ENCODE measurements at regions not wholly inside any gene's neighbourhood (a gene's known extent, or its start where the extent isn't known, plus 50 kb on each side); places are given as distances from the start of the nearest gene placed in this dataset.
"Not testable (repeated sequence)": the region's sequence is repeated elsewhere in the genome, so short reads cannot be mapped to it uniquely, and the experiment has no call there.

DNA sequence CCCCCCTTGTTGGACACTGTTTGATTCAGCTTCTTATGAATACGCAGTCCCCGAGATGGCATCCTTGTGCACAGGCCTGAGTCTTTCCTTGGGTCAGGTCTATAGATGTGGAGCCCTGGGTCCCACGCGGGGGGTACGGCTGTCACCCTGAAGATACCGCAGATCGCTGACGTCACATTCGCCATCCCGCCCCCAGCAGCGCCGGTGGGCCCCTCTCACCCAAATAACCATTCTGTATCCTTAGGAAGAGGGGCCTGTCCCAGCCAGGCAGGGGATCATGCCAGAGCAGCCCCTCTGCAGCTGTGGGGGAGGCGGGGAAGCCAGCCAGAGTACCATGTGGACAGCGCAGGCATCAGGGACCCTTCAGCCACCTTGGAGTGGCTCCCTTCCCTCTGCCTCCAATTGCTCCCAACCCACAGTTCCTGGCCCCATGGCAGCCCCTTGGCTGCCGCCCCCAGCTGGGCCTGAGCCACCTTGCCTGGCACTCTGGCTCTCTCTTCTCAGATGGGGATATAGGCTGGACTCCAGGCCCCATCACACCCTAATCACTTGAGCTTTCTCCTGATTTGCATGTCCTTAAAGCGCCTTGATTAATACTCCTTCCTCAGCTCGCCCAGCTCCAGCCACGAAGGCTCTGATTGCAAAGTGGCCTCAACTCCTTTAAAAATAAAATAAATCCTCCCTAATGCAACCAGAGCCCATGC is 189.8 kb downstream of the C9orf50 start:
- TF ChIP-seq, protein P1, sequence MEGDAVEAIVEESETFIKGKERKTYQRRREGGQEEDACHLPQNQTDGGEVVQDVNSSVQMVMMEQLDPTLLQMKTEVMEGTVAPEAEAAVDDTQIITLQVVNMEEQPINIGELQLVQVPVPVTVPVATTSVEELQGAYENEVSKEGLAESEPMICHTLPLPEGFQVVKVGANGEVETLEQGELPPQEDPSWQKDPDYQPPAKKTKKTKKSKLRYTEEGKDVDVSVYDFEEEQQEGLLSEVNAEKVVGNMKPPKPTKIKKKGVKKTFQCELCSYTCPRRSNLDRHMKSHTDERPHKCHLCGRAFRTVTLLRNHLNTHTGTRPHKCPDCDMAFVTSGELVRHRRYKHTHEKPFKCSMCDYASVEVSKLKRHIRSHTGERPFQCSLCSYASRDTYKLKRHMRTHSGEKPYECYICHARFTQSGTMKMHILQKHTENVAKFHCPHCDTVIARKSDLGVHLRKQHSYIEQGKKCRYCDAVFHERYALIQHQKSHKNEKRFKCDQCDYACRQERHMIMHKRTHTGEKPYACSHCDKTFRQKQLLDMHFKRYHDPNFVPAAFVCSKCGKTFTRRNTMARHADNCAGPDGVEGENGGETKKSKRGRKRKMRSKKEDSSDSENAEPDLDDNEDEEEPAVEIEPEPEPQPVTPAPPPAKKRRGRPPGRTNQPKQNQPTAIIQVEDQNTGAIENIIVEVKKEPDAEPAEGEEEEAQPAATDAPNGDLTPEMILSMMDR (IDR thresholded peaks at IDR 0.05; ENCODE audit: poor library complexity, severe bottlenecking): no peak
- DNase-seq (ENCODE audit: low spot score): no peak
- H3K27ac ChIP-seq (ENCODE audit: poor library complexity, severe bottlenecking): no peak overlapping the region
- H3K9me3 ChIP-seq (ENCODE audit: severe bottlenecking): no peaks in the 10 kb centered on the region
- no peak for ATAC-seq (ENCODE audit: low read depth)
- H3K4me3 ChIP-seq (ENCODE audit: severe bottlenecking): no peak overlapping the region
- no peaks in the 10 kb centered on the region for H3K4me1 ChIP-seq (ENCODE audit: insufficient read depth, poor library complexity, severe bottlenecking)
- H3K27me3 ChIP-seq (ENCODE audit: insufficient read depth, poor library complexity, severe bottlenecking): peaks cover under 1% of the 10 kb centered on the region
- no peaks in the 10 kb centered on the region for H3K36me3 ChIP-seq (ENCODE audit: low read depth)

DNA sequence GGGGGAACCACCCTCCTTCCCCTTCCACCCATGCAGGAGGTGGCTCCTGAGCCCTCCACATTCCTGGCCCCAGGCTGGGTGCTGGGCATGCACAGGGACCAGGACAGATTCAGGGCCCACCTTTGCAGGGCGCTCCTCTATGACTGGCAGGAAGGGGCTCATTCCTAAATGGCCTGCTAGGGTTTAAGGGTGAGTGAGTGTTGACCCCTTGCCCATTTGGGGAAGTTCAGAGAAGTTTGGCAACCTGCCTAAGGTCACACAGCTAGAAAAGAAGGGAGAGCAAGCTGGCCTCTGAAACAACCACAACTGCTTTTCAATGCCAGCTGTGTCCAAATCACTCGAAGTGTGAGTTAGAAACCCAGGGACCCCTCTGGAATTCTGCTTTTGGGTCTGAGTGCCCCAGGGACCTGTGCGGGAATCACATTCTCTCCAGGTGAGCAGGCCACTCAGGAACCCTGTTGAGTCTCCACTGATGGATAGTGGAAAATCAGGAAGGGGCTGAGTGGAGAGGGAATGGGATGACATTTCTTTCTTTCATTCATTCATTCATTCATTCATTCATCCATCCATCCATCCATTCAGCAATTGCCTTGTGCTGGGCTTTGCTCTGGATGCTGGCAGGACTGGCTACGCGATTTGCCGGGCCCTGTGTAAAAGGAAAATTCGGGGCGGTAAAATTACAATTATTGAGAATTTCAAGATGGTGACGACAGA is 191.9 kb downstream of the C9orf50 start:
- no peaks in the 10 kb centered on the region for H3K27me3 ChIP-seq (ENCODE audit: insufficient read depth, poor library complexity, severe bottlenecking)
- DNase-seq (ENCODE audit: low spot score) (no peak), ATAC-seq (ENCODE audit: low read depth) (no peak)
- no peak overlapping the region for H3K4me3 ChIP-seq (ENCODE audit: severe bottlenecking)
- TF ChIP-seq, protein P1 (IDR thresholded peaks at IDR 0.05; ENCODE audit: poor library complexity, severe bottlenecking): no peak
- H3K9me3 ChIP-seq (ENCODE audit: severe bottlenecking): no peaks in the 10 kb centered on the region
- H3K36me3 ChIP-seq (ENCODE audit: low read depth): no peaks in the 10 kb centered on the region
- H3K4me1 ChIP-seq (ENCODE audit: insufficient read depth, poor library complexity, severe bottlenecking): no peaks in the 10 kb centered on the region
- no peak overlapping the region for H3K27ac ChIP-seq (ENCODE audit: poor library complexity, severe bottlenecking)

DNA sequence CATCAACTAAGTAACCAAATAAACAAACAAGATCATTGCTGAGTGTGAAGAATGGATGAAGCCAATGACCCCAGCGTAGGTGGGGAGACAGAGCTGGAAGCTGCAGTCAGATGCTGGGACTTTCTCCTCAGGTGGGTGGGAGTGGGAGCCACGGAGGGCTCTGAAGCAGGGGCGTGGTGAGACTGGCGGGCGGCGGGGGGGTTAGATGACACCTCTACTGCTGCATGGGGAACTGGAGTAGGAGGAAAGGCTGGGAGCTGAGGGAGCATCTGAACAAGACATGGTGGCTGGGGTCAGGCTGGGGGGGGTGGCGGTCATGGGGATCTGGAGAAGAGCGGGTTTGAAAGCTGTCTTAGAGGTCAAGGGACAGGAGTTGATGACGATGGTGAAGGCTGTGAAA is 193.8 kb downstream of the C9orf50 start:
- ATAC-seq (ENCODE audit: low read depth) (no peak), DNase-seq (ENCODE audit: low spot score) (no peak)
- Histone ChIP-seq H3K9me3 (ENCODE audit: severe bottlenecking) (no peaks in the 10 kb centered on the region), H3K4me1 (ENCODE audit: insufficient read depth, poor library complexity, severe bottlenecking) (peaks cover 7% of the 10 kb centered on the region), H3K4me3 (ENCODE audit: severe bottlenecking) (no peak overlapping the region), H3K27ac (ENCODE audit: poor library complexity, severe bottlenecking) (no peak overlapping the region), H3K36me3 (ENCODE audit: low read depth) (no peaks in the 10 kb centered on the region), H3K27me3 (ENCODE audit: insufficient read depth, poor library complexity, severe bottlenecking) (no peaks in the 10 kb centered on the region)
- TF ChIP-seq, protein P1 (IDR thresholded peaks at IDR 0.05; ENCODE audit: poor library complexity, severe bottlenecking): no peak

DNA sequence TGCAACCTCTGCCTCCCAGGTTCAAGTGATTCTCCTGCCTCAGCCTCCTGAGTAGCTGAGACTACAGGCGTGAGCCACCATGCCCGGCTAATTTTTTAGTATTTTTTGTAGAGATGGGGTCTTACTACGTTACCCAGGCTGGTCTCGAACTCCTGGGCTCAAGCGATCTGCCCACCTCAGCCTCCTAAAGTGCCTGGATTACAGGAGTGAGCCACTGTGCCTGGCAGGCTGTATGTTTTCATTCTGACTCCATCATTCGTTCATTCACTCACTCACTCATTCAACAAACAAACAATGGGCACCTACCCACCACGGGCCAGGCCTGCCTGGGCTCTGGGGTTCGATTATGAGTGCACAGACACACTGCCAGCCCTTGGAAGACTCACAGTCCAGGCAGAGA is 197.1 kb downstream of the C9orf50 start:
- H3K27me3 ChIP-seq (ENCODE audit: insufficient read depth, poor library complexity, severe bottlenecking): not testable (repeated sequence)

DNA sequence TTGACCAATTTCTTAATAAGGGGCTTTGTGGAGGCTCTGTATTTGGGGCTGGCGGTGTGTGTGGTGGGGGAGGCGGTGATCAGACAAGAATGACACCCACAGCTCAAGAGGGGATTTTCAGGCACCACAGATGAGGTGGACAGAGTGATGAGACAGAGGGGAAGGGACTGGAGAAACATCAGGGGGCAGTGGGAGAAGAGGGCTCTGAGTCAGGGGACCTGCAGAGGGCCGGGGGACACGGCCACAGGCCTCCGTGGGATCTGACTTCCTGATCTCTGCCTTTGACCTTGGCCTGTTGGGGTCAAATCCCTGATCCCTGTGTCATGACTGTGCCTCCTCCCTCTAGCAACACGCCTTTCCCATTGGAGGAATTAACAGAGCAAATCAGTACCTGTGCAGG is 197.7 kb downstream of the C9orf50 start:
- Histone ChIP-seq H3K4me3 (ENCODE audit: severe bottlenecking) (no peak overlapping the region), H3K27ac (ENCODE audit: poor library complexity, severe bottlenecking) (no peak overlapping the region), H3K9me3 (ENCODE audit: severe bottlenecking) (no peaks in the 10 kb centered on the region), H3K36me3 (ENCODE audit: low read depth) (no peaks in the 10 kb centered on the region), H3K4me1 (ENCODE audit: insufficient read depth, poor library complexity, severe bottlenecking) (peaks cover 7% of the 10 kb centered on the region), H3K27me3 (ENCODE audit: insufficient read depth, poor library complexity, severe bottlenecking) (no peaks in the 10 kb centered on the region)
- TF ChIP-seq, protein P1 (IDR thresholded peaks at IDR 0.05; ENCODE audit: poor library complexity, severe bottlenecking): no peak
- DNase-seq (ENCODE audit: low spot score) (no peak), ATAC-seq (ENCODE audit: low read depth) (no peak)

More for the DNA sequence above, 197.1 kb downstream of the C9orf50 start:
- H3K4me3 ChIP-seq (ENCODE audit: severe bottlenecking); DNase-seq (ENCODE audit: low spot score); H3K36me3 ChIP-seq (ENCODE audit: low read depth); H3K9me3 ChIP-seq (ENCODE audit: severe bottlenecking); H3K4me1 ChIP-seq (ENCODE audit: insufficient read depth, poor library complexity, severe bottlenecking); H3K27ac ChIP-seq (ENCODE audit: poor library complexity, severe bottlenecking); ATAC-seq (ENCODE audit: low read depth): not testable (repeated sequence)

Measured in RWPE2 (cell line).